DOHH2 (cell line): ENCODE measurements at regions not wholly inside any gene's neighbourhood (a gene's known extent, or its start where the extent isn't known, plus 50 kb on each side); places are given as distances from the start of the nearest gene placed in this dataset.

Source experiments
- H3F3A ChIP-seq: fragments of 200-600 bp; sonication (generic), shearing (Covaris generic); 2 replicates; pipeline ENCODE4 v1.6.0; 2016; ENCODE audit warnings: antibody characterized with exemption, mild to moderate bottlenecking; ENCODE audit not compliant: control insufficient read depth, insufficient read depth
- H3K27ac ChIP-seq: fragments of 200-600 bp; sonication (generic); 2 replicates; pipeline ENCODE4 v1.5.1; 2014; ENCODE audit warnings: low read depth, mild to moderate bottlenecking, low read length, moderate library complexity
- H3K27me3 ChIP-seq: fragments of 200-600 bp; sonication (generic); 2 replicates; pipeline ENCODE4 v1.6.1; 2014; ENCODE audit warnings: mild to moderate bottlenecking, low read length, mixed read lengths; ENCODE audit not compliant: control insufficient read depth
- H3K36me3 ChIP-seq: fragments of 200-600 bp; sonication (generic); 2 replicates; pipeline ENCODE4 v1.6.1; 2014; ENCODE audit warnings: mild to moderate bottlenecking, low read length, moderate library complexity, mixed read lengths; ENCODE audit not compliant: control insufficient read depth
- H3K4me1 ChIP-seq: fragments of 200-600 bp; sonication (generic); 2 replicates; pipeline ENCODE4 v1.6.1; 2014; ENCODE audit warnings: mild to moderate bottlenecking, low read length, mixed read lengths; ENCODE audit not compliant: control insufficient read depth
- H3K4me2 ChIP-seq: fragments of 200-600 bp; sonication (generic); 2 replicates; pipeline ENCODE4 v1.6.0; 2014; ENCODE audit warnings: mild to moderate bottlenecking, low read length, moderate library complexity
- H3K4me3 ChIP-seq: fragments of 200-600 bp; sonication (generic); 2 replicates; pipeline ENCODE4 v1.5.1; 2014; ENCODE audit warnings: mild to moderate bottlenecking, low read length, mixed read lengths
- H3K79me2 ChIP-seq: fragments of 200-600 bp; sonication (generic); 2 replicates; pipeline ENCODE4 v1.6.1; 2014; ENCODE audit warnings: mild to moderate bottlenecking, low read length, mixed read lengths; ENCODE audit not compliant: control insufficient read depth
- H3K9me2 ChIP-seq: fragments of 200-600 bp; sonication (generic); replicated peaks from 2 replicates; pipeline ENCODE4 v1.6.1; 2014; ENCODE audit warnings: mild to moderate bottlenecking, low read length, mixed read lengths; ENCODE audit not compliant: control insufficient read depth
- H3K9me3 ChIP-seq: fragments of 200-600 bp; sonication (generic); 2 replicates; pipeline ENCODE4 v1.6.1; 2014; ENCODE audit warnings: antibody characterized with exemption, low read length, mixed read lengths; ENCODE audit not compliant: control insufficient read depth, insufficient read depth
- H4K20me1 ChIP-seq: fragments of 200-600 bp; sonication (generic); 2 replicates; pipeline ENCODE4 v1.6.0; 2014; ENCODE audit warnings: low read depth, mild to moderate bottlenecking, antibody characterized with exemption, low read length, moderate library complexity; ENCODE audit not compliant: control insufficient read depth, insufficient read depth
- EZH2phosphoT487 ChIP-seq: fragments of 200-600 bp; sonication (generic); IDR thresholded peaks from 2 replicates; pipeline ENCODE4 v1.6.1; 2017; ENCODE audit warnings: borderline replicate concordance, mild to moderate bottlenecking, antibody characterized with exemption, low read length, moderate library complexity, mixed read lengths
- TF ChIP-seq, protein P1 (sequence below): fragments of 200-600 bp; sonication (generic); IDR thresholded peaks from one replicate; pipeline ENCODE4 v1.5.1; 2014; ENCODE audit warnings: antibody characterized with exemption, mild to moderate bottlenecking, low read depth, low read length; ENCODE audit not compliant: poor library complexity, severe bottlenecking

DNA sequence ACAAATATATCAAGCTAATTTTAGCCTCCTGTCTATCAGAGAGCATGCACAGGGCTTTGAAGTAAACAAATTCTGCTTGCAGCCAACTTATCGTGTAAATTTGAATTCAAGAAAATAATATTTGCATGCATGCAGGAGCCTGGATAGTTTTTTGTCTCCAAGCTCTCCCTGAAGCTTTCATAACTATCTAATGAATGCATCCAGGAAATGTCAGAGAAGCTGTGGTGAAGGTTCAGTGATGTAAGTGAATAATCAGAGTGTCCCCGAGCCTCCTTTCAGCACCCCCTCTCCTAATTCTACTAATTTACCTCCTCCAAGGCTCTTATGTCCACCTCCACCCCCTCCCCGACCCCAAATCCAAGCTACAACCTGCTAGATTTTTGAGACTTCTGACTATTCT is 172.0 kb upstream of the ZNF32 start:
- no peaks in the 10 kb centered on the region for H3F3A ChIP-seq
- peaks cover 7% of the 10 kb centered on the region for H3K4me1 ChIP-seq
- H3K4me3 ChIP-seq: no peak overlapping the region
- H3K27me3 ChIP-seq: no peaks in the 10 kb centered on the region
- no peaks in the 10 kb centered on the region for H3K9me2 ChIP-seq
- no peak overlapping the region for H3K4me2 ChIP-seq
- H3K9me3 ChIP-seq: no peaks in the 10 kb centered on the region
- H3K27ac ChIP-seq: no peak overlapping the region
- TF ChIP-seq, protein P1, sequence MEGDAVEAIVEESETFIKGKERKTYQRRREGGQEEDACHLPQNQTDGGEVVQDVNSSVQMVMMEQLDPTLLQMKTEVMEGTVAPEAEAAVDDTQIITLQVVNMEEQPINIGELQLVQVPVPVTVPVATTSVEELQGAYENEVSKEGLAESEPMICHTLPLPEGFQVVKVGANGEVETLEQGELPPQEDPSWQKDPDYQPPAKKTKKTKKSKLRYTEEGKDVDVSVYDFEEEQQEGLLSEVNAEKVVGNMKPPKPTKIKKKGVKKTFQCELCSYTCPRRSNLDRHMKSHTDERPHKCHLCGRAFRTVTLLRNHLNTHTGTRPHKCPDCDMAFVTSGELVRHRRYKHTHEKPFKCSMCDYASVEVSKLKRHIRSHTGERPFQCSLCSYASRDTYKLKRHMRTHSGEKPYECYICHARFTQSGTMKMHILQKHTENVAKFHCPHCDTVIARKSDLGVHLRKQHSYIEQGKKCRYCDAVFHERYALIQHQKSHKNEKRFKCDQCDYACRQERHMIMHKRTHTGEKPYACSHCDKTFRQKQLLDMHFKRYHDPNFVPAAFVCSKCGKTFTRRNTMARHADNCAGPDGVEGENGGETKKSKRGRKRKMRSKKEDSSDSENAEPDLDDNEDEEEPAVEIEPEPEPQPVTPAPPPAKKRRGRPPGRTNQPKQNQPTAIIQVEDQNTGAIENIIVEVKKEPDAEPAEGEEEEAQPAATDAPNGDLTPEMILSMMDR: no peak
- no peak for TF ChIP-seq EZH2phosphoT487
- no peaks in the 10 kb centered on the region for H3K36me3 ChIP-seq
- no peaks in the 10 kb centered on the region for H3K79me2 ChIP-seq
- H4K20me1 ChIP-seq: no peaks in the 10 kb centered on the region

DNA sequence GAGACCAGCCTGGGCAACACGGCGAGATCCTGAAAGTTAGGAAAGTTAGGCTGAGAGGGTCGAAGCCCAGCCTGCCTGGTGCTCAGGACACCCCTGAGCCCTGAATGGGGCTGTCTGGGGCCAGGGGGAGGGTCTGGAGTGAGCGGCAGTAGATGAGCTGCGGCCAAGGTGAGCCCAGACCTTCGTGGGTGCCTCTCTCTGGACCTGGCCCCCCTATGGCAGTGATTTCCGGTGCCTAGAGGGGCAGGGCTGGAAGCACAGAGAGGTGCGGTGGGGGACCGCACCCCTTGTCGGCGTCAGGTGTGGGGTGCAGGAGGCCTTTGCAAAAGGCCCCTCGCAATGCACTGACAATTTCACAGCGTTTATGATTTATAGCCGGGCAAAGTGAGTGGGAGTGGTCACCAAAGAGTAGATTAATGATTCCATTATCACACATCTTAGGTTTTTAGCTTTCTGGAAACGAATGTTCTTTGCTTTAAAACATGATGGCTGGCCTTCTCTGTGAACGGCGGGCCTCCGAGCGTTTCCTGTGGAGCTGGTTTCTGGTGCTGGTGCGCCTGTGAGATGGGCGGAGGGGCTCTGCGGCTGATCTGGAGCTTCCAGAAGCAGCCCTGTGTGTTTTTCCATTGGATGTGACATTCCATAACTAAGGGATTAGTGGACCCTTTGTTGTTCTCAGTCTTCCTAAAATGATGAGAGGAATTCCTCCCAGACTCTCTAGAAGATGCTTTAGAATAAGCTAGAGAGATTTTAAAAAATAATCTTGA is 171.0 kb upstream of the ZNF32 start:
- Histone ChIP-seq H3K4me3 (no peak overlapping the region), H4K20me1 (no peaks in the 10 kb centered on the region), H3K27me3 (no peaks in the 10 kb centered on the region), H3K36me3 (no peaks in the 10 kb centered on the region), H3K4me1 (peaks cover 7% of the 10 kb centered on the region), H3K79me2 (no peaks in the 10 kb centered on the region), H3K4me2 (no peak overlapping the region), H3K9me2 (no peaks in the 10 kb centered on the region), H3K9me3 (no peaks in the 10 kb centered on the region), H3F3A (no peaks in the 10 kb centered on the region), H3K27ac (no peak overlapping the region)
- TF ChIP-seq, protein P1: no peak
- TF ChIP-seq EZH2phosphoT487: no peak

DNA sequence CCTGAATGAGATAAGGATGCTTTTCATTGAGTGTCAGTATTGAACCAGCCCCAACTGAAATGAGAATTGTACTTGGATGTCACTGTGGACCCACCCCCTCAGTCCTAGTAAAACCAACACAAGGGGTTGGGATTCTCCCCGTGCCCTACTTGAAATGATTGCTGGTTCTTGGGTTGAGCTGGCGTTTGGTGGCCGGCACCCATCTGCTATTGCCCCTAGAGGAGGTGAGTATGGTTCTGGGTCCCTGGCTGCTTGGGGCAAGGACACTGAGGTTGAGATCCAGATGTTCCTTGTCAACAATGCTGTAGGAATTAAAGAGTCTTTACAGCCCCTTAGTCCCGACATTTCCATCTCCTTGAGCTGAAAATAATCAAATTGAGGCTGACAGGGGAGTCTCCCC is 170.0 kb upstream of the ZNF32 start:
- Histone ChIP-seq H3K27me3 (no peaks in the 10 kb centered on the region), H3K4me3 (no peak overlapping the region), H3K27ac (no peak overlapping the region), H3K4me1 (peaks cover 7% of the 10 kb centered on the region), H3K36me3 (no peaks in the 10 kb centered on the region), H3F3A (no peaks in the 10 kb centered on the region), H3K9me3 (no peaks in the 10 kb centered on the region), H3K79me2 (no peaks in the 10 kb centered on the region), H4K20me1 (no peaks in the 10 kb centered on the region), H3K4me2 (no peak overlapping the region), H3K9me2 (no peaks in the 10 kb centered on the region)
- no peak for TF ChIP-seq EZH2phosphoT487
- TF ChIP-seq, protein P1: no peak

DNA sequence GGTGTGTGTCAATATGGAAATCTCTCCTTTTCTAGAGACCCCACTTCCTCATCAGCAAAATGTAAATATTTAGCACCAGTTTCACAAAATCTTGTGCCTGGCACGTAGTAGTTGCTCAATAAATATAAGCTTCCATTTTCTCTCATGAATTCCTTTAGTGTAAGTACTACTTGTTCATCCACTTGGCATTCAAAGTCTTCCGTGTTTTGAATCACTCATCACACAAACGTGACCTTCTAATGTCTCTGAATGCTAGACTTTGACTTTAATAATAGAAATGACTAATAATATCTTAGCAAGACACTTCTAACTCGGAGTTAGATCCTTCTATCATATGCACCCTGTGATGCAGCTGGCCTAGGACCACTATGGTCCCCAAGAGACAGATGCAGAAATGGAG is 168.7 kb upstream of the ZNF32 start:
- TF ChIP-seq EZH2phosphoT487: no peak
- TF ChIP-seq, protein P1: no peak
- Histone ChIP-seq H3F3A (no peaks in the 10 kb centered on the region), H3K79me2 (no peaks in the 10 kb centered on the region), H3K4me2 (no peak overlapping the region), H3K27ac (no peak overlapping the region), H3K9me2 (no peaks in the 10 kb centered on the region), H3K36me3 (no peaks in the 10 kb centered on the region), H4K20me1 (no peaks in the 10 kb centered on the region), H3K4me3 (no peak overlapping the region), H3K27me3 (no peaks in the 10 kb centered on the region), H3K9me3 (no peaks in the 10 kb centered on the region), H3K4me1 (peaks cover 7% of the 10 kb centered on the region)
